ENCODE measurements at regions not wholly inside any gene's neighbourhood (a gene's known extent, or its start where the extent isn't known, plus 50 kb on each side); places are given as distances from the start of the nearest gene placed in this dataset.
"Not testable (repeated sequence)": the region's sequence is repeated elsewhere in the genome, so short reads cannot be mapped to it uniquely, and the experiment has no call there.

GRCh38 chr1:14281412-14281811, 317.1 kb upstream of the KAZN start:
- H3K4me1 ChIP-seq, result no peaks in the 10 kb centered on the region
- no peaks in the 10 kb centered on the region for H3K9me3 ChIP-seq
- no peaks in the 10 kb centered on the region for H3K27me3 ChIP-seq
- DNase-seq (ENCODE audit: extremely low spot score), result no peak
- TF ChIP-seq CTCF (IDR thresholded peaks at IDR 0.05) (no peak), EP300 (IDR thresholded peaks at IDR 0.05) (no peak), POLR2A (IDR thresholded peaks at IDR 0.05; ENCODE audit: low read depth) (no peak), POLR2AphosphoS5 (IDR thresholded peaks at IDR 0.05) (no peak)
- H3K36me3 ChIP-seq, result no peaks in the 10 kb centered on the region
- no peak overlapping the region for H3K4me3 ChIP-seq
- intact Hi-C loops (cut with DNase I), result no loop called here
- 100% methylated on average over 1 of the region's 1 CpG for WGBS
- H3K27ac ChIP-seq (replicated peaks in 1 of 4), result no peak overlapping the region

DNA sequence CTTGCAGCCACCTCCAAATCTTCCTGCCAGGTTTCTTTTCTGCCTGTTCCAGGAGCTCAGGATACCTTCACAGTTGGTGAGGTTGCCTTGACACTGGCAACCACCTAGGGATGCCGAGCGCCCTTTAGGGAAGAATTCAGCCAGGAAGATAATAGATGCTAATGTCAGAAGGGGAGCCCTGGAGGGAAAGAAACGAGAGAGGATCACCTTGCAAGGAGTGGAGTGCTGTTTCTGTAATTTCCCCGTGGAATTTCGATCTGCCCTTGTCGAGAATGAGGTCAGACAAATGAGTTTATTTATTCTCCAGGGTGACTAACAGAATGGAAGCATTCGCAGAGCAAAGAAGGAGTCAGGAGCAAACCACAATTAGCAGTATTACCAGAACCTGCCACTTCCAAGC, 315.8 kb upstream of the KAZN start:
- Histone ChIP-seq H3K27me3 (no peaks in the 10 kb centered on the region), H3K9me3 (no peaks in the 10 kb centered on the region), H3K4me3 (no peak overlapping the region), H3K36me3 (no peaks in the 10 kb centered on the region), H3K27ac (replicated peaks in 1 of 4) (no peak overlapping the region), H3K4me1 (no peaks in the 10 kb centered on the region)
- intact Hi-C loops (cut with DNase I), result no loop called here
- no peak for DNase-seq (ENCODE audit: extremely low spot score)
- 50% methylated on average over 7 of the region's 7 CpGs for WGBS
- TF ChIP-seq POLR2A (IDR thresholded peaks at IDR 0.05; ENCODE audit: low read depth) (no peak), EP300 (IDR thresholded peaks at IDR 0.05) (no peak), POLR2AphosphoS5 (IDR thresholded peaks at IDR 0.05) (no peak), CTCF (IDR thresholded peaks at IDR 0.05) (no peak)

DNA sequence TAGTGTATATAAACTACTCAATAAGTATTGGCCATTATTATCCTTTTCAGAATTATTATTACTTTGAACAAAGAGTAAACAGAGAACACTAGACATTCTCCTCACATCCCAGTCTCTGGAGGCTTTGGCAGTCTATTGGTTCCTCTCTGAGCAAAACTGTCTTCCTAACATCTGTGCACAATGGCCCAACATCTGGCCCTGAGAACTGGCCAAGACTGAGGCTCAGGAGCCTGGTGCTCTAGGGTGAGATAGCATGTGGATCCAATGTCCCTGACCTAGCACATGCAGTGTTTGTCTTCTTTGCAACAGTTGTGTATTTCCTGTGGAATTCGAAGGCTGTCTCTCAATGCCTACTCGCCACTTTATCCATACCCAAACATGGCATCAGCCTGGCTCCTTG, 313.2 kb upstream of the KAZN start:
- H3K27me3 ChIP-seq, result no peaks in the 10 kb centered on the region
- intact Hi-C loops (cut with DNase I), result no loop called here
- H3K4me3 ChIP-seq, result no peak overlapping the region
- TF ChIP-seq CTCF (IDR thresholded peaks at IDR 0.05) (no peak), POLR2A (IDR thresholded peaks at IDR 0.05; ENCODE audit: low read depth) (no peak), POLR2AphosphoS5 (IDR thresholded peaks at IDR 0.05) (no peak), EP300 (IDR thresholded peaks at IDR 0.05) (no peak)
- H3K27ac ChIP-seq (replicated peaks in 1 of 4), result no peak overlapping the region
- no peaks in the 10 kb centered on the region for H3K4me1 ChIP-seq
- no peaks in the 10 kb centered on the region for H3K9me3 ChIP-seq
- 100% methylated on average over 2 of the region's 2 CpGs for WGBS
- H3K36me3 ChIP-seq, result no peaks in the 10 kb centered on the region
- no peak for DNase-seq (ENCODE audit: extremely low spot score)

DNA sequence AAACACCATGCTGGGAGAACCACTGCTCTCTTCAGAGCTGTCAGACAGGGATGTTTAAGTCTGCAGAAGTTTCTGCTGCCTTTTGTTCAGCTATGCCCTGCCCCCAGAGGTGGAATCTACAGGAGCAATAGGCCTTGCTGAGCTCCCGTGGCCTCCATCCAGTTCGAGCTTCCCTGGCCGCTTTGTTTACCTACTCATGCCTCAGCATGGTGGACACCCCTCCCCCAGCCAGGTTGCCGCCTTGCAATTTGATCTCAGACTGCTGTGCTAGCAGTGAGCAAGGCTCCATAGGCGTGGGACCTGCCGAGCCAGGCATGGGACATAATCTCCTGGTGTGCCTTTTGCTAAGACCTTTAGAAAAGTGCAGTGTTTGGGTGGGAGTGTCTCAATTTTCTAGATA, 307.3 kb upstream of the KAZN start:
- 59% methylated on average over 5 of the region's 6 CpGs for WGBS
- H3K4me1 ChIP-seq; H3K27me3 ChIP-seq; intact Hi-C loops (cut with DNase I); H3K27ac ChIP-seq (replicated peaks in 1 of 4); DNase-seq (ENCODE audit: extremely low spot score); H3K4me3 ChIP-seq; H3K36me3 ChIP-seq; H3K9me3 ChIP-seq: not testable (repeated sequence)

- no peaks in the 10 kb centered on the region for H3K27me3 ChIP-seq
- no peaks in the 10 kb centered on the region for H3K36me3 ChIP-seq
- no peak overlapping the region for H3K4me3 ChIP-seq
- no peaks in the 10 kb centered on the region for H3K4me1 ChIP-seq
- H3K9me3 ChIP-seq, result no peaks in the 10 kb centered on the region
- no peak for TF ChIP-seq POLR2A (IDR thresholded peaks at IDR 0.05; ENCODE audit: low read depth)
- TF ChIP-seq POLR2AphosphoS5 (IDR thresholded peaks at IDR 0.05), result no peak
- TF ChIP-seq CTCF (IDR thresholded peaks at IDR 0.05), result no peak
- no peak for TF ChIP-seq EP300 (IDR thresholded peaks at IDR 0.05)
- intact Hi-C loops (cut with DNase I), result no loop called here
- WGBS, result 94% methylated on average over 7 of the region's 7 CpGs
- H3K27ac ChIP-seq (replicated peaks in 1 of 4), result no peak overlapping the region
- no peak for DNase-seq (ENCODE audit: extremely low spot score)
Observed at GRCh38 chr1:14292520-14292919, 306.0 kb upstream of the KAZN start.
